ENCODE measurements at regions not wholly inside any gene's neighbourhood (a gene's known extent, or its start where the extent isn't known, plus 50 kb on each side); places are given as distances from the start of the nearest gene placed in this dataset.

- no peaks in the 10 kb centered on the region for H3K27me3 ChIP-seq
- H3K4me3 ChIP-seq: no peak overlapping the region
- H3K36me3 ChIP-seq: no peaks in the 10 kb centered on the region
- H3K27ac ChIP-seq: no peak overlapping the region
- no peaks in the 10 kb centered on the region for H3K9me3 ChIP-seq
- no peak for DNase-seq
- no peaks in the 10 kb centered on the region for H3K4me1 ChIP-seq
- TF ChIP-seq POLR2A (IDR thresholded peaks at IDR 0.05): no peak
- TF ChIP-seq CTCF (IDR thresholded peaks at IDR 0.05): no peak
Observed at GRCh38 chr2:144126302-144126701, 393.6 kb downstream of the ZEB2 start.

- no peak overlapping the region for H3K4me3 ChIP-seq
- H3K36me3 ChIP-seq: no peaks in the 10 kb centered on the region
- DNase-seq: no peak
- no peak overlapping the region for H3K27ac ChIP-seq
- TF ChIP-seq POLR2A (IDR thresholded peaks at IDR 0.05): no peak
- H3K9me3 ChIP-seq: no peaks in the 10 kb centered on the region
- H3K27me3 ChIP-seq: no peaks in the 10 kb centered on the region
- H3K4me1 ChIP-seq: no peaks in the 10 kb centered on the region
Observed at GRCh38 chr2:144125751-144126150, 394.2 kb downstream of the ZEB2 start.

GRCh38 chr2:144124882-144125281 lies 395.0 kb downstream of the ZEB2 start:
- H3K4me1 ChIP-seq: no peaks in the 10 kb centered on the region
- H3K9me3 ChIP-seq: no peaks in the 10 kb centered on the region
- TF ChIP-seq CTCF (IDR thresholded peaks at IDR 0.05): no peak
- no peak for TF ChIP-seq POLR2A (IDR thresholded peaks at IDR 0.05)
- no peak overlapping the region for H3K27ac ChIP-seq
- no peak overlapping the region for H3K4me3 ChIP-seq
- no peaks in the 10 kb centered on the region for H3K36me3 ChIP-seq
- DNase-seq: no peak
- no peaks in the 10 kb centered on the region for H3K27me3 ChIP-seq

GRCh38 chr2:144120487-144120886 lies 399.4 kb downstream of the ZEB2 start:
- TF ChIP-seq POLR2A (IDR thresholded peaks at IDR 0.05): no peak
- no peak for TF ChIP-seq CTCF (IDR thresholded peaks at IDR 0.05)
- no peak for DNase-seq
- no peaks in the 10 kb centered on the region for H3K9me3 ChIP-seq
- no peaks in the 10 kb centered on the region for H3K27me3 ChIP-seq
- no peak overlapping the region for H3K27ac ChIP-seq
- H3K4me3 ChIP-seq: no peak overlapping the region
- H3K4me1 ChIP-seq: no peaks in the 10 kb centered on the region
- H3K36me3 ChIP-seq: no peaks in the 10 kb centered on the region

- Histone ChIP-seq H3K36me3 (no peaks in the 10 kb centered on the region), H3K27me3 (no peaks in the 10 kb centered on the region), H3K9me3 (no peaks in the 10 kb centered on the region), H3K27ac (no peak overlapping the region), H3K4me3 (no peak overlapping the region), H3K4me1 (no peaks in the 10 kb centered on the region)
- TF ChIP-seq CTCF (IDR thresholded peaks at IDR 0.05) (no peak), POLR2A (IDR thresholded peaks at IDR 0.05) (no peak)
- DNase-seq: no peak
Observed at GRCh38 chr2:144117086-144117485, 402.8 kb downstream of the ZEB2 start.

- no peak for DNase-seq
- H3K36me3 ChIP-seq: no peaks in the 10 kb centered on the region
- H3K4me1 ChIP-seq: no peaks in the 10 kb centered on the region
- H3K9me3 ChIP-seq: no peaks in the 10 kb centered on the region
- TF ChIP-seq POLR2A (IDR thresholded peaks at IDR 0.05) (no peak), CTCF (IDR thresholded peaks at IDR 0.05) (no peak)
- no peaks in the 10 kb centered on the region for H3K27me3 ChIP-seq
- H3K27ac ChIP-seq: no peak overlapping the region
- H3K4me3 ChIP-seq: no peak overlapping the region
Observed at GRCh38 chr2:144115739-144116291, 404.1 kb downstream of the ZEB2 start.

Measured in Peyer's patch (tissue), 4 donors.